ENCODE measurements at regions not wholly inside any gene's neighbourhood (a gene's known extent, or its start where the extent isn't known, plus 50 kb on each side); places are given as distances from the start of the nearest gene placed in this dataset.

DNA sequence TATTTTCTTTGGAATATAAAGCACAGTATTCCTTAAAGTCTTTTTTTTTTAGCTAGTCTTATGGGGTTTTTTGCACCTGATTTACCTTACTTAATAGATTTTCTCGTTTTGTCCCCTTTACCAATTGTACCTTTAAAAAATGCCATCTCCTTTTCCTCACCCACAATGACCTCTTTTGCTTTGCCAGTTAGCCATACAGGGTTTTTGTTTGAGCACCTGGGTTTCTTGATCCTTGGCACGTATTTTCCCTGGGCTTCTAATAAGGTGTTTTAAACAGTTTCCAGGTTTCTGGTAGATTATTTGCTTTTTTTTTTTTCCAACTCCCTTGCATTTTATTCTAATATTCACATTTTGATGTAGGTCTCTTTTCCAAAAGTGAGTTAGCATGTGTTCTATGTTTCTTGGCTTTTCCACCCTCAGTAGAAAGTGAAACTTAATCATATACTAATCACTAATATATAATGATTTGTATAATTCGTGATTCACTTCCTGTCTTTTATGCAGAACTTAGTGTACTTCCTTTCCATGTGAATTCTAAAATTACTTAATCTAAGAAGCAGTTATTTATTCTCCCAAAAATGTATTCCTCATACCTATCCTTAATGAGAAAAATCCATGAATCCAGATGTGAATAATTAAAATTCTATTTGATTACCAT is 673.9 kb upstream of the RGMB start:
- no TSS peak for BruUV-seq (replicated peaks)

DNA sequence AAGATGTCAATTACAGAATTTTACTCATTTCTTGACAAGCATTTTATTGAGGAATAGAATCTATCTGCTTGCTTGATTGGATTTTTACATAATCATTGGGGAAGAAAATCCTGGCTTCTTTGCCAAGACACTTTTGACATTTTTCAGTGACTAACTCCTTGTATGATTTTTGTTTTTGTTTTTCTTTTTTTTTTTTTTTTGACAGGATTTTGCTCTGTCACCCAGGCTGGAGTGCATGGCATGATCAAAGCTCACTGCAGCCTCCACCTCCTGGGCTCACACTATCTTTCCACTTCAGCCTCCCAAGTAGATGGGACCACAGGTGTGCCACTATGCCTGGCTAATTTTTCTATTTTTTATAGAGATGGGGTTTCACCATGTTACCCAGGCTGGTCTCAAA is 672.3 kb upstream of the RGMB start:
- CTCF ChIA-PET: no interaction called here
- intact Hi-C loops (cut with micrococcal nuclease; ENCODE audit: unreplicated experiment): no loop called here
- POLR2A ChIA-PET (ENCODE audit: low non-redundant PET): no interaction called here
- no peaks in the 10 kb centered on the region for H3K4me1 ChIP-seq (ENCODE audit: insufficient read depth, low read length, poor library complexity, severe bottlenecking)
- H3K27ac ChIP-seq (ENCODE audit: low read depth, low read length, poor library complexity, severe bottlenecking): no peak overlapping the region
- no peak for TF ChIP-seq EZH2 (IDR thresholded peaks at IDR 0.05; ENCODE audit: borderline replicate concordance, low read depth, low read length, poor library complexity, severe bottlenecking)
- TF ChIP-seq, protein P1, sequence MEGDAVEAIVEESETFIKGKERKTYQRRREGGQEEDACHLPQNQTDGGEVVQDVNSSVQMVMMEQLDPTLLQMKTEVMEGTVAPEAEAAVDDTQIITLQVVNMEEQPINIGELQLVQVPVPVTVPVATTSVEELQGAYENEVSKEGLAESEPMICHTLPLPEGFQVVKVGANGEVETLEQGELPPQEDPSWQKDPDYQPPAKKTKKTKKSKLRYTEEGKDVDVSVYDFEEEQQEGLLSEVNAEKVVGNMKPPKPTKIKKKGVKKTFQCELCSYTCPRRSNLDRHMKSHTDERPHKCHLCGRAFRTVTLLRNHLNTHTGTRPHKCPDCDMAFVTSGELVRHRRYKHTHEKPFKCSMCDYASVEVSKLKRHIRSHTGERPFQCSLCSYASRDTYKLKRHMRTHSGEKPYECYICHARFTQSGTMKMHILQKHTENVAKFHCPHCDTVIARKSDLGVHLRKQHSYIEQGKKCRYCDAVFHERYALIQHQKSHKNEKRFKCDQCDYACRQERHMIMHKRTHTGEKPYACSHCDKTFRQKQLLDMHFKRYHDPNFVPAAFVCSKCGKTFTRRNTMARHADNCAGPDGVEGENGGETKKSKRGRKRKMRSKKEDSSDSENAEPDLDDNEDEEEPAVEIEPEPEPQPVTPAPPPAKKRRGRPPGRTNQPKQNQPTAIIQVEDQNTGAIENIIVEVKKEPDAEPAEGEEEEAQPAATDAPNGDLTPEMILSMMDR (conservative IDR thresholded peaks at IDR 0.05; ENCODE audit: low read depth, low read length): no peak
- DNase-seq (ENCODE audit: low spot score): no peak
- H3K36me3 ChIP-seq (ENCODE audit: insufficient read depth, low read length, poor library complexity, severe bottlenecking): no peaks in the 10 kb centered on the region
- no peaks in the 10 kb centered on the region for H3K9me3 ChIP-seq (ENCODE audit: low read depth, low read length, poor library complexity, severe bottlenecking)
- H3K27me3 ChIP-seq (replicated peaks; ENCODE audit: insufficient read depth, low read depth, low read length, poor library complexity): no peaks in the 10 kb centered on the region
- H3K4me3 ChIP-seq (ENCODE audit: low read depth, low read length, poor library complexity, severe bottlenecking): no peak overlapping the region
- BruUV-seq (replicated peaks): no TSS peak

More for the DNA sequence above, 673.9 kb upstream of the RGMB start:
- Histone ChIP-seq H3K4me1 (ENCODE audit: insufficient read depth, low read length, poor library complexity, severe bottlenecking) (no peaks in the 10 kb centered on the region), H3K36me3 (ENCODE audit: insufficient read depth, low read length, poor library complexity, severe bottlenecking) (no peaks in the 10 kb centered on the region), H3K27ac (ENCODE audit: low read depth, low read length, poor library complexity, severe bottlenecking) (no peak overlapping the region), H3K9me3 (ENCODE audit: low read depth, low read length, poor library complexity, severe bottlenecking) (no peaks in the 10 kb centered on the region), H3K27me3 (replicated peaks; ENCODE audit: insufficient read depth, low read depth, low read length, poor library complexity) (no peaks in the 10 kb centered on the region), H3K4me3 (ENCODE audit: low read depth, low read length, poor library complexity, severe bottlenecking) (no peak overlapping the region)
- ChIA-PET CTCF (no interaction called here), POLR2A (ENCODE audit: low non-redundant PET) (no interaction called here)
- no peak for TF ChIP-seq EZH2 (IDR thresholded peaks at IDR 0.05; ENCODE audit: borderline replicate concordance, low read depth, low read length, poor library complexity, severe bottlenecking)
- TF ChIP-seq, protein P1 (conservative IDR thresholded peaks at IDR 0.05; ENCODE audit: low read depth, low read length): no peak
- intact Hi-C loops (cut with micrococcal nuclease; ENCODE audit: unreplicated experiment): loop anchor here (5.0 kb wide), 1 partner anchor 673 kb away; the partner anchor contains the start of gene RGMB
- peak; percentile 59 for DNase-seq (ENCODE audit: low spot score)

DNA sequence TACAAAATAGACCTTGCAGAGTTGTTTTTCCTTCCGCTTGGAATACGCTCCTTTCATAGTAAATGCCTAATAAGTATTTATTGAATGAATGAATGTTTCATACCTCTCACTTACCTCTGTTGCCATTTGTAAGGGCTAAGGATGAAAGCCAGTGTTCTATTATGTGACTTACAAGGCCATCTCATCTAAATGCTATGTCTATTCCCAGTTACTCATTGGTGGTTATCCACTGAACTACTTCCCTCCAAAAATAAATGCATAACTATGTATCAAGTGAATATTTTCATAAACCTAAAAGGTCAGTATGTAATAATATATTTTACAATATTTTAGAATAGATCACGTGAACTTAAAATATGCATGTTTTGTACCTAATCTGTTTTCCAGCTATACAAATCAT is 670.5 kb upstream of the RGMB start:
- no peaks in the 10 kb centered on the region for H3K4me1 ChIP-seq (ENCODE audit: insufficient read depth, low read length, poor library complexity, severe bottlenecking)
- TF ChIP-seq, protein P1 (conservative IDR thresholded peaks at IDR 0.05; ENCODE audit: low read depth, low read length): no peak
- TF ChIP-seq EZH2 (IDR thresholded peaks at IDR 0.05; ENCODE audit: borderline replicate concordance, low read depth, low read length, poor library complexity, severe bottlenecking): no peak
- no peak for DNase-seq (ENCODE audit: low spot score)
- H3K27me3 ChIP-seq (replicated peaks; ENCODE audit: insufficient read depth, low read depth, low read length, poor library complexity): no peaks in the 10 kb centered on the region
- intact Hi-C loops (cut with micrococcal nuclease; ENCODE audit: unreplicated experiment): no loop called here
- CTCF ChIA-PET: no interaction called here
- no peak overlapping the region for H3K27ac ChIP-seq (ENCODE audit: low read depth, low read length, poor library complexity, severe bottlenecking)
- no peaks in the 10 kb centered on the region for H3K36me3 ChIP-seq (ENCODE audit: insufficient read depth, low read length, poor library complexity, severe bottlenecking)
- H3K4me3 ChIP-seq (ENCODE audit: low read depth, low read length, poor library complexity, severe bottlenecking): no peak overlapping the region
- no TSS peak for BruUV-seq (replicated peaks)
- no peaks in the 10 kb centered on the region for H3K9me3 ChIP-seq (ENCODE audit: low read depth, low read length, poor library complexity, severe bottlenecking)
- POLR2A ChIA-PET (ENCODE audit: low non-redundant PET): no interaction called here
